NCI-H526 treated with DMSO at 0.1 percent for 48 hours (cell line): ENCODE measurements at regions not wholly inside any gene's neighbourhood (a gene's known extent, or its start where the extent isn't known, plus 50 kb on each side); places are given as distances from the start of the nearest gene placed in this dataset.

Experiments used
- DNase-seq: peaks from one replicate; lab custom pipeline; 2025; lab: John Stamatoyannopoulos, UW

DNA sequence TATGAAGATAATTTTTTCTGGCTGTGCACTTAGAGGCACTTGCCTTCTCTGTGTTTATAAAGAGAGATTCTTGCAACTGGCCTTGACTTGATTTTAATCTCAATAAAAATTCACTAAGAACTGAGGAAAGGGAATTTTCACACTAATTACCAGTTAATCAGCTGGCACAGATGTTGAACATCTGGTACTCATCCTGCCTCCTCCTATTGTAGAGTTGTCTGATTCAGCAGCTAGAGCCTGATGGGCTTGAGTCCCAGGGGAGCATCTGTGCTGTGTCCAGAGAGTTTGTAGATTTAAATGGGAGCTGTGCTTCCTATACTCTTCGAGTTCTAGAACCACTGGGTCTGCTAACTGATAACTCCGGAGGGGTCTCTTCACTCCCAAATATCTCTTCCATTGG, 50.7 kb upstream of the ADRA1D start:
- no peak for DNase-seq

DNA sequence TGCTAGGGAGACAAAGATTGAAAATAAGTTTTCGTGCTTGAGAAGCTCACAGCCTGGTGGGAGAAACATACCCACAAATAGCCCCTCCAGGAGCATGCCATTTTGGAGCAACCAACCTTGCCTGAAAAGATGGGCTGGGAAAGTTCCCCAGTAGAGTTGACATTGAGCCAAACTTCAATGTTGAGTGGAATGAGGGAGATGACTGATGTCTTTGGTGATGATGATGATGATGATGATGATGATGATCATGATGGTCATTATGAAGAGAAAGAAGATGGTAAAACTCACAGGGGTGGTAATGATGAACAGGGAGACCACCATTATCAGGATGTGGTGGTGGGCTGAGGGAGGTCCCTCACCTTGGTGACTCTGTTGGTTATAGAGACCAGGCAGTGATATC, 50.1 kb upstream of the ADRA1D start:
- DNase-seq = no peak
